ENCODE measurements at regions not wholly inside any gene's neighbourhood (a gene's known extent, or its start where the extent isn't known, plus 50 kb on each side); places are given as distances from the start of the nearest gene placed in this dataset.
"Not testable (repeated sequence)": the region's sequence is repeated elsewhere in the genome, so short reads cannot be mapped to it uniquely, and the experiment has no call there.

GRCh38 chr1:165965857-165966256 is 138.4 kb downstream of the UCK2 start:
- DNase-seq (ENCODE audit: low spot score in 2 of 2): no peak
- H3K4me3 ChIP-seq (ENCODE audit: low read depth, poor library complexity, severe bottlenecking): no peak overlapping the region
- WGBS, 2 donors: 68 to 88% methylated on average over 1 of the region's 1 CpG
- intact Hi-C loops (cut with DNase I; ENCODE audit: low total_unique reads): no loop called here
- TF ChIP-seq POLR2A (IDR thresholded peaks at IDR 0.05) (no peak), CTCF (IDR thresholded peaks at IDR 0.05) (no peak)

GRCh38 chr1:165969366-165969765 is 142.0 kb downstream of the UCK2 start:
- 67 to 74% methylated on average over 4 of the region's 4 CpGs for WGBS, 2 donors
- intact Hi-C loops (cut with DNase I; ENCODE audit: low total_unique reads); DNase-seq (ENCODE audit: low spot score in 2 of 2); H3K4me3 ChIP-seq (ENCODE audit: low read depth, poor library complexity, severe bottlenecking): not testable (repeated sequence)

GRCh38 chr1:165974598-165975131 is 147.3 kb downstream of the UCK2 start:
- TF ChIP-seq CTCF (IDR thresholded peaks at IDR 0.05) (no peak), POLR2A (IDR thresholded peaks at IDR 0.05) (no peak)
- DNase-seq (ENCODE audit: low spot score in 2 of 2): no peak
- no peak overlapping the region for H3K4me3 ChIP-seq (ENCODE audit: low read depth, poor library complexity, severe bottlenecking)
- intact Hi-C loops (cut with DNase I; ENCODE audit: low total_unique reads): no loop called here
- 86 to 95% methylated on average over 3 of the region's 3 CpGs for WGBS, 2 donors

- DNase-seq (ENCODE audit: low spot score in 2 of 2): no peak
- TF ChIP-seq CTCF (IDR thresholded peaks at IDR 0.05) (no peak), POLR2A (IDR thresholded peaks at IDR 0.05) (no peak)
- intact Hi-C loops (cut with DNase I; ENCODE audit: low total_unique reads): no loop called here
- WGBS, 2 donors: 78 to 82% methylated on average over 1 of the region's 1 CpG
- H3K4me3 ChIP-seq (ENCODE audit: low read depth, poor library complexity, severe bottlenecking): no peak overlapping the region
These were observed 160.9 kb downstream of the UCK2 start for GRCh38 chr1:165988275-165988674.

- intact Hi-C loops (cut with DNase I; ENCODE audit: low total_unique reads): no loop called here
- 76 to 88% methylated on average over 2 of the region's 2 CpGs for WGBS, 2 donors
- TF ChIP-seq CTCF (IDR thresholded peaks at IDR 0.05): no peak
- no peak for TF ChIP-seq POLR2A (IDR thresholded peaks at IDR 0.05)
- no peak for DNase-seq (ENCODE audit: low spot score in 2 of 2)
- H3K4me3 ChIP-seq (ENCODE audit: low read depth, poor library complexity, severe bottlenecking): no peak overlapping the region
These were observed 161.4 kb downstream of the UCK2 start for GRCh38 chr1:165988817-165989216.

- H3K4me3 ChIP-seq (ENCODE audit: low read depth, poor library complexity, severe bottlenecking): no peak overlapping the region
- no peak for DNase-seq (ENCODE audit: low spot score in 2 of 2)
- intact Hi-C loops (cut with DNase I; ENCODE audit: low total_unique reads): no loop called here
- WGBS, 2 donors: 91 to 99% methylated on average over 3 of the region's 3 CpGs
- TF ChIP-seq POLR2A (IDR thresholded peaks at IDR 0.05) (no peak), CTCF (IDR thresholded peaks at IDR 0.05) (no peak)
These were observed 165.1 kb downstream of the UCK2 start for GRCh38 chr1:165992533-165992932.
